K562 (cell line): ENCODE measurements at regions not wholly inside any gene's neighbourhood (a gene's known extent, or its start where the extent isn't known, plus 50 kb on each side); places are given as distances from the start of the nearest gene placed in this dataset.
A peak's percentile ranks its signal among the peaks of the same experiment; 100 is the strongest.

Experiments
- ATAC-seq: fragments of 200-7000 bp; cut with Tn5 transposase; 3 replicates; pipeline ENCODE4 v1.9.1; 2020; ENCODE audit warnings: moderate library complexity
- BruUV-seq: library from RNA; stranded (reverse); fragments of 400-500 nt; replicated peaks from 2 replicates; lab custom pipeline; 2021; lab: Mats Ljungman, UMichigan
- CTCF ChIA-PET: fragments of 300-600 bp; formaldehyde crosslinking; extraction: SDS; loops from one replicate; lab custom pipeline; 2021; ENCODE audit warnings: low intra/inter-chr PET ratio; lab: Yijun Ruan, JAX
- POLR2A ChIA-PET: fragments of 300-600, 350-650 bp; sonication (Branson Sonifier 250); formaldehyde crosslinking; extraction: SDS; loops from one replicate; lab custom pipeline; 2021; ENCODE audit warnings: antibody characterized with exemption, inconsistent platforms; lab: Yijun Ruan, JAX
- DNase-seq, 4 experiments: peaks; one replicate each; pipeline versions ENCODE4 v3.0.0 to v3.0.0-alpha.2; 2011 to 2018; ENCODE audit warnings: low spot score in 3 of 4, mixed read lengths in 3 of 4; ENCODE audit errors: extremely low read depth in 1 of 4
- FAIRE-seq: peaks from 2 replicates; lab custom pipeline; 2011; peaks lifted over from hg19 to GRCh38; lab: Jason Lieb, UNC
- H2AFZ ChIP-seq: 2 replicates; pipeline ENCODE4 v1.6.0; 2011; ENCODE audit warnings: low read depth, low read length, control low read depth, inconsistent platforms
- H3K27ac ChIP-seq: fragments of 200-600 bp; 3 replicates; pipeline ENCODE4 v1.8.0; 2011; ENCODE audit warnings: low read depth, mild to moderate bottlenecking, control low read depth, inconsistent platforms, low read length, moderate library complexity, mixed read lengths; ENCODE audit errors: extremely low read depth
- H3K27me3 ChIP-seq, 2 experiments: fragments of 300-600 bp in 1 of 2; 2 replicates in 1 of 2; 3 replicates in 1 of 2; pipeline versions ENCODE4 v1.6.0 to v1.8.0; 2011; ENCODE audit warnings: inconsistent platforms in 2 of 2, low read length in 2 of 2, mild to moderate bottlenecking in 1 of 2, mixed read lengths in 1 of 2, moderate library complexity in 1 of 2; ENCODE audit not compliant: control insufficient read depth in 2 of 2, insufficient read depth in 2 of 2
- H3K36me3 ChIP-seq: fragments of 300-600 bp; 3 replicates; pipeline ENCODE4 v1.8.0; 2011; ENCODE audit warnings: mild to moderate bottlenecking, low read length, inconsistent platforms; ENCODE audit not compliant: control insufficient read depth, insufficient read depth
- H3K4me1 ChIP-seq, 2 experiments: fragments of 200-600 bp in 1 of 2; replicated peaks in 1 of 2; 2 replicates in 1 of 2; 3 replicates in 1 of 2; pipeline versions ENCODE4 v1.5.1 to v1.8.0; 2011; ENCODE audit warnings: inconsistent platforms in 2 of 2, low read length in 2 of 2, mild to moderate bottlenecking in 1 of 2, mixed read lengths in 1 of 2, moderate library complexity in 1 of 2; ENCODE audit not compliant: control insufficient read depth in 2 of 2, insufficient read depth in 2 of 2
- H3K4me2 ChIP-seq: 2 replicates; pipeline ENCODE4 v1.6.1; 2011; ENCODE audit warnings: low read length, control low read depth, inconsistent platforms, mixed read lengths; ENCODE audit not compliant: insufficient read depth
- H3K4me3 ChIP-seq: fragments of 200-600 bp; sonication (generic), shearing (Covaris generic); 2 replicates; pipeline ENCODE4 v1.5.1; 2016; ENCODE audit warnings: control low read depth, inconsistent platforms
- H3K79me2 ChIP-seq: fragments of 200-600 bp; 3 replicates; pipeline ENCODE4 v1.8.0; 2011; ENCODE audit warnings: low read length, inconsistent platforms; ENCODE audit not compliant: control insufficient read depth, insufficient read depth
- H3K9ac ChIP-seq, 2 experiments: 2 replicates each; pipeline versions ENCODE4 v1.6.0 to v1.6.1; 2011; ENCODE audit warnings: low read depth in 2 of 2, low read length in 2 of 2, control low read depth in 1 of 2, inconsistent platforms in 1 of 2, mild to moderate bottlenecking in 1 of 2, mixed read lengths in 1 of 2; ENCODE audit not compliant: insufficient read depth in 1 of 2
- H3K9me1 ChIP-seq: one replicate; pipeline ENCODE4 v1.6.0; 2011; ENCODE audit warnings: inconsistent platforms, mild to moderate bottlenecking, low read length, moderate library complexity; ENCODE audit not compliant: control insufficient read depth, insufficient read depth
- H3K9me3 ChIP-seq: replicated peaks from 2 replicates; pipeline ENCODE4 v1.5.1; 2011; ENCODE audit warnings: low read depth, low read length, inconsistent platforms; ENCODE audit not compliant: control insufficient read depth, insufficient read depth
- H4K20me1 ChIP-seq: replicated peaks from 2 replicates; pipeline ENCODE4 v1.6.1; 2011; ENCODE audit warnings: low read length, inconsistent platforms, mixed read lengths; ENCODE audit not compliant: control insufficient read depth, insufficient read depth
- MEIS2 ChIP-seq: fragments of 450-650 bp; IDR thresholded peaks from 2 replicates; pipeline ENCODE4 v1.6.1; 2014; ENCODE audit warnings: mild to moderate bottlenecking; ENCODE audit not compliant: partially characterized antibody
- PBX2 ChIP-seq, 2 experiments: IDR thresholded peaks in 1 of 2; conservative IDR thresholded peaks in 1 of 2; 2 replicates each; pipeline ENCODE4 v1.6.1; 2016; ENCODE audit warnings: low read depth in 2 of 2, mild to moderate bottlenecking in 1 of 2, missing compliant biosample characterization in 1 of 2, missing genetic modification characterization in 1 of 2, moderate library complexity in 1 of 2
- PKNOX1 ChIP-seq: fragments of 450-650 bp; IDR thresholded peaks from 2 replicates; pipeline ENCODE4 v1.6.1; 2016
- ZBTB7A ChIP-seq: IDR thresholded peaks from 2 replicates; pipeline ENCODE4 v1.6.1; 2011; ENCODE audit warnings: low read depth, mild to moderate bottlenecking, low read length, moderate library complexity, borderline replicate concordance; ENCODE audit not compliant: control insufficient read depth
- WGBS: fragments of 100-300 bp; shearing (Covaris generic); methylation state at CpG from one replicate; pipeline ENCODE4 v1.1.6; 2016; ENCODE audit warnings: low coverage, mixed read lengths; ENCODE audit not compliant: insufficient coverage; ENCODE audit errors: missing lambda C conversion rate; 5-methylcytosine and 5-hydroxymethylcytosine counted together
- in situ Hi-C: fragments of 300-500 bp; cut with MboI; formaldehyde crosslinking; loops from 4 replicates; pipeline ENCODE4 v1.15.0; 2018; ENCODE audit warnings: inconsistent platforms, mixed read lengths
- intact Hi-C: fragments of 100-400 bp; cut with micrococcal nuclease; formaldehyde crosslinking; loops from 2 replicates; pipeline ENCODE4 v1.14.2; 2022

- ChIA-PET CTCF (no interaction called here), POLR2A (no interaction called here)
- intact Hi-C loops, result no loop called here
- Histone ChIP-seq H4K20me1 (no peaks in the 10 kb centered on the region), H3K36me3 (no peaks in the 10 kb centered on the region), H3K27me3 (peaks cover 3 to 22% of the 10 kb centered on the region in 2 experiments; a peak in 2 of 5 replicates), H3K79me2 (no peaks in the 10 kb centered on the region), H3K9ac (no peak overlapping the region), H3K4me3 (no peak overlapping the region), H3K9me3 (no peaks in the 10 kb centered on the region), H3K4me1 (peaks cover 3 to 9% of the 10 kb centered on the region in 2 experiments; a peak in 3 of 5 replicates), H2AFZ (no peak overlapping the region), H3K27ac (no peak overlapping the region), H3K4me2 (no peak overlapping the region), H3K9me1 (no peaks in the 10 kb centered on the region)
- no peak for DNase-seq
- TF ChIP-seq PKNOX1 (peak; percentile 66), MEIS2 (peak; percentile 65), ZBTB7A (no peak), PBX2 (CRISPR knock-in tag; IDR thresholded peaks at IDR 0.05; ENCODE audit: low read depth) (no peak), PBX2 (tag; conservative IDR thresholded peaks at IDR 0.05; ENCODE audit: low read depth) (peak; percentile 56)
- no peak for FAIRE-seq
- in situ Hi-C loops, result no loop called here
- no peak for ATAC-seq
- WGBS, result 2% methylated on average over 5 of the region's 5 CpGs
- no TSS peak for BruUV-seq
Observed at GRCh38 chr4:27088491-27088890, 227.8 kb downstream of the STIM2 start.
